Astrocyte (in vitro differentiated cells and primary cell): ENCODE measurements at regions not wholly inside any gene's neighbourhood (a gene's known extent, or its start where the extent isn't known, plus 50 kb on each side); places are given as distances from the start of the nearest gene placed in this dataset.

Experiments
- DNase-seq: peaks from one replicate; pipeline ENCODE4 v3.0.0-alpha.2; 2010; ENCODE audit warnings: low read depth
- FAIRE-seq: peaks from 2 replicates; lab custom pipeline; 2011; peaks lifted over from hg19 to GRCh38; lab: Jason Lieb, UNC
- H2AFZ ChIP-seq: 2 replicates; pipeline ENCODE4 v1.6.0; 2012; ENCODE audit warnings: low read depth, low read length, inconsistent platforms
- H3K27ac ChIP-seq: 2 replicates; pipeline ENCODE4 v1.5.1; 2011; ENCODE audit warnings: low read depth, low read length, inconsistent platforms
- H3K27me3 ChIP-seq: 2 replicates; pipeline ENCODE4 v1.6.0; 2011; ENCODE audit warnings: low read length, inconsistent platforms; ENCODE audit not compliant: insufficient read depth
- H3K36me3 ChIP-seq: 2 replicates; pipeline ENCODE4 v1.5.1; 2011; ENCODE audit warnings: low read length, inconsistent platforms; ENCODE audit not compliant: insufficient read depth
- H3K4me1 ChIP-seq: 2 replicates; pipeline ENCODE4 v1.5.1; 2011; ENCODE audit warnings: low read length, inconsistent platforms; ENCODE audit not compliant: insufficient read depth
- H3K4me2 ChIP-seq: 2 replicates; pipeline ENCODE4 v1.6.0; 2012; ENCODE audit warnings: low read length, inconsistent platforms
- H3K4me3 ChIP-seq: 2 replicates; pipeline ENCODE4 v1.5.1; 2011; ENCODE audit warnings: low read depth, mild to moderate bottlenecking, low read length, inconsistent platforms; ENCODE audit not compliant: insufficient read depth
- H3K79me2 ChIP-seq: 2 replicates; pipeline ENCODE4 v1.6.0; 2012; ENCODE audit warnings: mild to moderate bottlenecking, low read length, inconsistent platforms; ENCODE audit not compliant: insufficient read depth
- H3K9ac ChIP-seq: 2 replicates; pipeline ENCODE4 v1.6.0; 2012; ENCODE audit warnings: mild to moderate bottlenecking, low read length, inconsistent platforms
- H3K9me3 ChIP-seq: 2 replicates; pipeline ENCODE4 v1.5.1; 2012; ENCODE audit warnings: low read depth, mild to moderate bottlenecking, low read length, inconsistent platforms; ENCODE audit not compliant: insufficient read depth
- H4K20me1 ChIP-seq: 2 replicates; pipeline ENCODE4 v1.6.0; 2012; ENCODE audit warnings: low read length, inconsistent platforms; ENCODE audit not compliant: insufficient read depth
- H3K27ac Mint-ChIP-seq: one replicate; pipeline ENCODE4 v1.8.0; 2021; ENCODE audit warnings: mild to moderate bottlenecking, mixed read lengths; ENCODE audit not compliant: unreplicated experiment
- H3K27me3 Mint-ChIP-seq: one replicate; pipeline ENCODE4 v1.8.0; 2021; ENCODE audit warnings: low read depth, mixed read lengths; ENCODE audit not compliant: unreplicated experiment
- H3K36me3 Mint-ChIP-seq: one replicate; pipeline ENCODE4 v1.8.0; 2021; ENCODE audit warnings: low read depth, mixed read lengths; ENCODE audit not compliant: unreplicated experiment
- H3K4me1 Mint-ChIP-seq: one replicate; pipeline ENCODE4 v1.8.0; 2021; ENCODE audit warnings: low read depth, mixed read lengths; ENCODE audit not compliant: unreplicated experiment
- H3K4me3 Mint-ChIP-seq: one replicate; pipeline ENCODE4 v1.8.0; 2021; ENCODE audit warnings: mild to moderate bottlenecking, moderate library complexity, mixed read lengths; ENCODE audit not compliant: unreplicated experiment
- H3K9me3 Mint-ChIP-seq: one replicate; pipeline ENCODE4 v1.8.0; 2021; ENCODE audit warnings: mild to moderate bottlenecking, mixed read lengths; ENCODE audit not compliant: unreplicated experiment
- CTCF ChIP-seq: IDR thresholded peaks from 2 replicates; pipeline ENCODE4 v1.5.1; 2011; ENCODE audit warnings: low read depth, mild to moderate bottlenecking, inconsistent platforms, low read length, moderate library complexity; ENCODE audit not compliant: insufficient read depth
- EZH2 ChIP-seq: IDR thresholded peaks from 2 replicates; pipeline ENCODE4 v1.6.1; 2012; ENCODE audit warnings: mild to moderate bottlenecking, low read length, inconsistent platforms; ENCODE audit not compliant: insufficient read depth

DNA sequence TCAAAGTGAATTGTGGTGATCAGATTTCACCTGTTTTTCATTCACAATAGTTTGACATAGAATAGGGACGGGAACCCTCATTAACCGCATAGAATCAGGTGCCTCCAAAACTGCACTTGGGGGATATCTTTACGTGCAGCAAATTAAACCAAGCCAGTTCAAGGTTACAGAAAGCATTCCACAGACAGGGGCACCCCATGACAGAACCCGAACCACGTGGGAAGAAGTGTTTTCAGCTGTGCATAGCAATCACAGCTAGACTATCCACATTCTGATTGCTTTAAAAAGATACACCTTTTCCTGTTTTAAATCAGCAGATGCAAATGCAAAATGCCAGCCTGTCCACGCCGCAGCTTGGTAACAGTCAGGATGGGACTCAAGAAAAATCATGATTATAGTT lies 205.8 kb downstream of the ANAPC1 start:
- H3K4me3 Mint-ChIP-seq, result no peak overlapping the region
- H3K36me3 Mint-ChIP-seq, result no peaks in the 10 kb centered on the region
- Histone ChIP-seq H3K79me2 (no peaks in the 10 kb centered on the region), H3K9me3 (peaks cover 2% of the 10 kb centered on the region), H3K4me3 (no peak overlapping the region), H3K36me3 (no peaks in the 10 kb centered on the region), H2AFZ (no peak overlapping the region), H3K9ac (no peak overlapping the region), H3K27me3 (peaks cover 7% of the 10 kb centered on the region), H4K20me1 (no peaks in the 10 kb centered on the region), H3K4me2 (peak overlapping the region; percentile 18), H3K4me1 (peaks cover 10% of the 10 kb centered on the region), H3K27ac (no peak overlapping the region)
- TF ChIP-seq EZH2 (no peak), CTCF (no peak)
- peaks cover 6% of the 10 kb centered on the region for H3K27me3 Mint-ChIP-seq
- H3K27ac Mint-ChIP-seq, result no peak overlapping the region
- H3K4me1 Mint-ChIP-seq, result peaks cover 15% of the 10 kb centered on the region
- FAIRE-seq (no peak), DNase-seq (no peak)
- no peaks in the 10 kb centered on the region for H3K9me3 Mint-ChIP-seq

GRCh38 chr2:111678651-111679050 lies 205.3 kb downstream of the ANAPC1 start:
- Histone ChIP-seq H3K27me3 (peaks cover 7% of the 10 kb centered on the region), H3K4me2 (peak overlapping the region; percentile 18), H3K27ac (no peak overlapping the region), H3K9me3 (peaks cover 2% of the 10 kb centered on the region), H3K4me3 (no peak overlapping the region), H3K79me2 (no peaks in the 10 kb centered on the region), H3K4me1 (peaks cover 10% of the 10 kb centered on the region), H4K20me1 (no peaks in the 10 kb centered on the region), H2AFZ (no peak overlapping the region), H3K9ac (no peak overlapping the region), H3K36me3 (no peaks in the 10 kb centered on the region)
- TF ChIP-seq CTCF, result no peak
- no peak for TF ChIP-seq EZH2
- Mint-ChIP-seq H3K9me3 (no peaks in the 10 kb centered on the region), H3K27ac (no peak overlapping the region), H3K36me3 (no peaks in the 10 kb centered on the region), H3K4me3 (no peak overlapping the region), H3K4me1 (peaks cover 14% of the 10 kb centered on the region), H3K27me3 (peaks cover 6% of the 10 kb centered on the region)
- FAIRE-seq (no peak), DNase-seq (peak; percentile 52)

DNA sequence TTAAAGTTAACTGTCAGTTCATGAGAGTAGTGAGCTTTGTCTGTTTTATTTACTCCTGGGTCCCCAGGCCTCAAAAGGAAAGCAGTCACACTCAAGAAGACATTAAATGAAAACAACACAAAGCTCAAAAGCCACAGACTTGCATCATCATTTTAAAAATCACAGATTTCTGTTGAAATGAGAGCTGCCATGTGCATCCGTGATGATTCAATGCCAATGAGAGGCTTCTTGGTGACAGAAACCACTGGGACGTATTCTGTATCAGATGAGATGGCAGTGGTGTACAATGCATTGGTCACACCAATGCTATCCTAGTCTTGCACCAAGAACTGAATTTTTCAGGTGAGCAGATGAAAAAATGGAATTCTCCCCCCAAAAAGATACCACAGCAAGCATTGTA lies 204.8 kb downstream of the ANAPC1 start:
- no peak for FAIRE-seq

More for the DNA sequence above, 204.8 kb downstream of the ANAPC1 start:
- DNase-seq, result no peak
- Mint-ChIP-seq H3K4me1 (peaks cover 11% of the 10 kb centered on the region), H3K27ac (no peak overlapping the region), H3K27me3 (peaks cover 6% of the 10 kb centered on the region), H3K9me3 (peaks cover 1% of the 10 kb centered on the region), H3K36me3 (no peaks in the 10 kb centered on the region), H3K4me3 (no peak overlapping the region)
- Histone ChIP-seq H4K20me1 (no peaks in the 10 kb centered on the region), H3K79me2 (no peaks in the 10 kb centered on the region), H3K4me2 (peak overlapping the region; percentile 18), H2AFZ (no peak overlapping the region), H3K4me1 (peaks cover 10% of the 10 kb centered on the region), H3K4me3 (no peak overlapping the region), H3K9ac (no peak overlapping the region), H3K36me3 (no peaks in the 10 kb centered on the region), H3K27me3 (peaks cover 7% of the 10 kb centered on the region), H3K27ac (no peak overlapping the region), H3K9me3 (peaks cover 2% of the 10 kb centered on the region)
- TF ChIP-seq CTCF, result no peak
- no peak for TF ChIP-seq EZH2
